ENCODE measurements at regions not wholly inside any gene's neighbourhood (a gene's known extent, or its start where the extent isn't known, plus 50 kb on each side); places are given as distances from the start of the nearest gene placed in this dataset.

GRCh38 chr16:61228371-61228770, 807.9 kb downstream of the CDH8 start:
- no peaks in the 10 kb centered on the region for H3K27me3 Mint-ChIP-seq (ENCODE audit: unreplicated experiment)
- no peak overlapping the region for H3K27ac Mint-ChIP-seq (ENCODE audit: unreplicated experiment)
- no peaks in the 10 kb centered on the region for H3K4me1 Mint-ChIP-seq (ENCODE audit: low read depth, unreplicated experiment)
- no peak for DNase-seq
- H3K36me3 Mint-ChIP-seq (ENCODE audit: unreplicated experiment), result no peaks in the 10 kb centered on the region
- TF ChIP-seq, protein P1, sequence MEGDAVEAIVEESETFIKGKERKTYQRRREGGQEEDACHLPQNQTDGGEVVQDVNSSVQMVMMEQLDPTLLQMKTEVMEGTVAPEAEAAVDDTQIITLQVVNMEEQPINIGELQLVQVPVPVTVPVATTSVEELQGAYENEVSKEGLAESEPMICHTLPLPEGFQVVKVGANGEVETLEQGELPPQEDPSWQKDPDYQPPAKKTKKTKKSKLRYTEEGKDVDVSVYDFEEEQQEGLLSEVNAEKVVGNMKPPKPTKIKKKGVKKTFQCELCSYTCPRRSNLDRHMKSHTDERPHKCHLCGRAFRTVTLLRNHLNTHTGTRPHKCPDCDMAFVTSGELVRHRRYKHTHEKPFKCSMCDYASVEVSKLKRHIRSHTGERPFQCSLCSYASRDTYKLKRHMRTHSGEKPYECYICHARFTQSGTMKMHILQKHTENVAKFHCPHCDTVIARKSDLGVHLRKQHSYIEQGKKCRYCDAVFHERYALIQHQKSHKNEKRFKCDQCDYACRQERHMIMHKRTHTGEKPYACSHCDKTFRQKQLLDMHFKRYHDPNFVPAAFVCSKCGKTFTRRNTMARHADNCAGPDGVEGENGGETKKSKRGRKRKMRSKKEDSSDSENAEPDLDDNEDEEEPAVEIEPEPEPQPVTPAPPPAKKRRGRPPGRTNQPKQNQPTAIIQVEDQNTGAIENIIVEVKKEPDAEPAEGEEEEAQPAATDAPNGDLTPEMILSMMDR (IDR thresholded peaks at IDR 0.05; ENCODE audit: partially characterized antibody, unreplicated experiment), result no peak
- no peaks in the 10 kb centered on the region for H3K9me3 Mint-ChIP-seq (ENCODE audit: unreplicated experiment)
- no peak overlapping the region for H3K4me3 Mint-ChIP-seq (ENCODE audit: unreplicated experiment)

DNA sequence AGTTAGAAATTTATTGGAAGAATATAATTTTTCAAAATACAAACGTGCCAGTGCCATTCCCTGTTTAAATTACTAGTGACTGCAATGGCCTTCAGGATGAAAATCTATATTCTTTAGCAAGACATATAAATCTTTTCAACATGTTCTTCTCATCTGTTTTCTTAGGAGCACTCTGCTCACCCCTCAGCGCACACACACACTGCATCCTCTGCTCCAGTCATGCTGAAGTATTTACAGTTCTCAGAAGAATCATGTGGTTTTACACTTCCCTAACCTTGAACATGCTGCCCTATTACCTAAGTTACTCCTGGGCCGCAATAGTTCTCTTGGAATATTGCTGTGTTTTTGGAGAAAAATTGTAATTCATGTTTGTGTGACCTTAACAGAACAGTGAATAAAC, 820.6 kb downstream of the CDH8 start:
- Mint-ChIP-seq H3K27me3 (ENCODE audit: unreplicated experiment) (no peaks in the 10 kb centered on the region), H3K9me3 (ENCODE audit: unreplicated experiment) (no peaks in the 10 kb centered on the region), H3K36me3 (ENCODE audit: unreplicated experiment) (no peaks in the 10 kb centered on the region), H3K27ac (ENCODE audit: unreplicated experiment) (no peak overlapping the region), H3K4me3 (ENCODE audit: unreplicated experiment) (no peak overlapping the region), H3K4me1 (ENCODE audit: low read depth, unreplicated experiment) (no peaks in the 10 kb centered on the region)
- TF ChIP-seq, protein P1 (IDR thresholded peaks at IDR 0.05; ENCODE audit: partially characterized antibody, unreplicated experiment), result no peak
- no peak for DNase-seq

GRCh38 chr16:61214780-61215179, 821.5 kb downstream of the CDH8 start:
- DNase-seq, result no peak

GRCh38 chr16:61210076-61210475, 826.2 kb downstream of the CDH8 start:
- H3K27me3 Mint-ChIP-seq (ENCODE audit: unreplicated experiment), result no peaks in the 10 kb centered on the region
- H3K27ac Mint-ChIP-seq (ENCODE audit: unreplicated experiment), result no peak overlapping the region
- DNase-seq, result no peak
- TF ChIP-seq, protein P1 (IDR thresholded peaks at IDR 0.05; ENCODE audit: partially characterized antibody, unreplicated experiment), result no peak
- no peaks in the 10 kb centered on the region for H3K9me3 Mint-ChIP-seq (ENCODE audit: unreplicated experiment)
- H3K36me3 Mint-ChIP-seq (ENCODE audit: unreplicated experiment), result no peaks in the 10 kb centered on the region
- no peak overlapping the region for H3K4me3 Mint-ChIP-seq (ENCODE audit: unreplicated experiment)
- H3K4me1 Mint-ChIP-seq (ENCODE audit: low read depth, unreplicated experiment), result no peaks in the 10 kb centered on the region

More at GRCh38 chr16:61214780-61215179, 821.5 kb downstream of the CDH8 start:
- no peaks in the 10 kb centered on the region for H3K27me3 Mint-ChIP-seq (ENCODE audit: unreplicated experiment)
- no peaks in the 10 kb centered on the region for H3K9me3 Mint-ChIP-seq (ENCODE audit: unreplicated experiment)
- no peaks in the 10 kb centered on the region for H3K4me1 Mint-ChIP-seq (ENCODE audit: low read depth, unreplicated experiment)
- H3K27ac Mint-ChIP-seq (ENCODE audit: unreplicated experiment), result no peak overlapping the region
- TF ChIP-seq, protein P1 (IDR thresholded peaks at IDR 0.05; ENCODE audit: partially characterized antibody, unreplicated experiment), result no peak
- H3K36me3 Mint-ChIP-seq (ENCODE audit: unreplicated experiment), result no peaks in the 10 kb centered on the region
- H3K4me3 Mint-ChIP-seq (ENCODE audit: unreplicated experiment), result no peak overlapping the region

DNA sequence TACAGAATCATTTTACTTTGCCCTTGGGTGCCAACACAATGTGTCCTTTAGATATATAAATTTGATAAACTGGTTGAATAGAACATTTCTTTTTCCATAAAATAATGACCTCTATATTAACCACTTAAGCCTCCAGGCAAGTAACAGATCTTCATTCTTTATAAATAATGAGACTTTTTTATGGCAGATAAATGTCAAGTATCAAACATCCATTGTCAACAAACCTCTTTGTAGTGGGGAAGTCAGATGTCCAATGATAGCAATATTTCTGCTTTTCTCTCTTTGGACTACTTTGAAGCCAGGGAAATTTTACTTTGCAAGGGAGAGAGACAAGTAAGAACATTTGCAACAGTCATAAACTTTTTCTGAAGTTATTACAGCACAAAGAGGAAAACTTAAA, 841.2 kb downstream of the CDH8 start:
- no peak overlapping the region for H3K4me3 Mint-ChIP-seq (ENCODE audit: unreplicated experiment)

More for the DNA sequence above, 841.2 kb downstream of the CDH8 start:
- no peak for DNase-seq
- TF ChIP-seq, protein P1 (IDR thresholded peaks at IDR 0.05; ENCODE audit: partially characterized antibody, unreplicated experiment), result no peak
- H3K27me3 Mint-ChIP-seq (ENCODE audit: unreplicated experiment), result peaks cover 3% of the 10 kb centered on the region
- H3K27ac Mint-ChIP-seq (ENCODE audit: unreplicated experiment), result no peak overlapping the region
- peaks cover 2% of the 10 kb centered on the region for H3K4me1 Mint-ChIP-seq (ENCODE audit: low read depth, unreplicated experiment)
- peaks cover 1% of the 10 kb centered on the region for H3K9me3 Mint-ChIP-seq (ENCODE audit: unreplicated experiment)
- H3K36me3 Mint-ChIP-seq (ENCODE audit: unreplicated experiment), result peaks cover 8% of the 10 kb centered on the region

Measured in glutamatergic neuron (in vitro differentiated cells).